ENCODE measurements at regions not wholly inside any gene's neighbourhood (a gene's known extent, or its start where the extent isn't known, plus 50 kb on each side); places are given as distances from the start of the nearest gene placed in this dataset.
A peak's percentile ranks its signal among the peaks of the same experiment; 100 is the strongest.

- intact Hi-C loops (cut with DNase I), result no loop called here
- no peak overlapping the region for H3K27ac ChIP-seq
- FAIRE-seq (no peak), DNase-seq (no peak), ATAC-seq (no peak)
- no peaks in the 10 kb centered on the region for H3K9me3 ChIP-seq
- no peaks in the 10 kb centered on the region for H3K36me3 ChIP-seq
- peaks cover 0 to 10% (median 7%) of the 10 kb centered on the region in 3 donors for H3K4me1 ChIP-seq
- TF ChIP-seq, protein P1, sequence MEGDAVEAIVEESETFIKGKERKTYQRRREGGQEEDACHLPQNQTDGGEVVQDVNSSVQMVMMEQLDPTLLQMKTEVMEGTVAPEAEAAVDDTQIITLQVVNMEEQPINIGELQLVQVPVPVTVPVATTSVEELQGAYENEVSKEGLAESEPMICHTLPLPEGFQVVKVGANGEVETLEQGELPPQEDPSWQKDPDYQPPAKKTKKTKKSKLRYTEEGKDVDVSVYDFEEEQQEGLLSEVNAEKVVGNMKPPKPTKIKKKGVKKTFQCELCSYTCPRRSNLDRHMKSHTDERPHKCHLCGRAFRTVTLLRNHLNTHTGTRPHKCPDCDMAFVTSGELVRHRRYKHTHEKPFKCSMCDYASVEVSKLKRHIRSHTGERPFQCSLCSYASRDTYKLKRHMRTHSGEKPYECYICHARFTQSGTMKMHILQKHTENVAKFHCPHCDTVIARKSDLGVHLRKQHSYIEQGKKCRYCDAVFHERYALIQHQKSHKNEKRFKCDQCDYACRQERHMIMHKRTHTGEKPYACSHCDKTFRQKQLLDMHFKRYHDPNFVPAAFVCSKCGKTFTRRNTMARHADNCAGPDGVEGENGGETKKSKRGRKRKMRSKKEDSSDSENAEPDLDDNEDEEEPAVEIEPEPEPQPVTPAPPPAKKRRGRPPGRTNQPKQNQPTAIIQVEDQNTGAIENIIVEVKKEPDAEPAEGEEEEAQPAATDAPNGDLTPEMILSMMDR (IDR thresholded peaks at IDR 0.05), result no peak
- no peak overlapping the region for H3K4me3 ChIP-seq
- WGBS, 2 donors, result 54 to 56% methylated on average over 6 of the region's 6 CpGs
- no peaks in the 10 kb centered on the region for H3K27me3 ChIP-seq
Observed at GRCh38 chr14:51318813-51319597, 79.0 kb downstream of the TMX1 start.

GRCh38 chr14:51321036-51321435 lies 81.0 kb downstream of the TMX1 start:
- no peaks in the 10 kb centered on the region for H3K9me3 ChIP-seq
- DNase-seq (no peak), ATAC-seq (no peak), FAIRE-seq (no peak)
- H3K27ac ChIP-seq, result no peak overlapping the region
- H3K4me3 ChIP-seq, result no peak overlapping the region
- WGBS, 2 donors, result 79 to 83% methylated on average over 3 of the region's 3 CpGs
- H3K27me3 ChIP-seq, result no peaks in the 10 kb centered on the region
- no peaks in the 10 kb centered on the region for H3K36me3 ChIP-seq
- intact Hi-C loops (cut with DNase I), result no loop called here
- peaks cover 0 to 10% (median 7%) of the 10 kb centered on the region in 3 donors for H3K4me1 ChIP-seq
- TF ChIP-seq, protein P1 (IDR thresholded peaks at IDR 0.05), result no peak

- no peak for FAIRE-seq
- WGBS, 2 donors, result 82 to 93% methylated on average over 3 of the region's 3 CpGs
- TF ChIP-seq, protein P1 (IDR thresholded peaks at IDR 0.05), result no peak
Observed at GRCh38 chr14:51323492-51323891, 83.4 kb downstream of the TMX1 start.

DNA sequence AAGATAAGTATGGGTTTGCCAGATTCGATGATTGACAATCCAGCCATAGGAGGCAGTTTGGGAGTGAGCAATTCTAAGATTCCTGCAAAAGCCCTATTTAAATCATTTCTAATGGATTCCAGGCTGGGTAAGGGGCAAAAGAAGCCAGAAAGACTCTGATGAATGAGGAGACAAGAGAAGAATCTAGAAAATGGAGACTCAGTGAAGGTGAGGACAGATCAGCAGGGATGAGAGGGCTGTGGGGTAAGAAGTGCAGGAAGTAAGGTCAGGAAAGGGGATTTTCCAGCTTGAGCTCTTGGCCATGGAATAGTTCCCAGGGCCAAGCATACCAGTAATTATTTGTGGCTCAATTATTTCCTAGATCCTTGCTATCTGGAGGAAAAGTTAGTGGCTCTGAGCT lies 87.3 kb downstream of the TMX1 start:
- WGBS, 2 donors, result 18 to 36% methylated on average over 1 of the region's 1 CpG
- H3K4me1 ChIP-seq, result peaks cover 0 to 5% (median 0%) of the 10 kb centered on the region in 3 donors
- H3K36me3 ChIP-seq, result no peaks in the 10 kb centered on the region
- H3K27ac ChIP-seq, result peak overlapping the region in 2 of 4 donors; percentile 2 to 30
- peak in 2 of 4 donors; percentile 59 to 79 for ATAC-seq
- TF ChIP-seq, protein P1 (IDR thresholded peaks at IDR 0.05), result no peak
- no peaks in the 10 kb centered on the region for H3K9me3 ChIP-seq
- no peak overlapping the region for H3K4me3 ChIP-seq
- no peak for DNase-seq
- intact Hi-C loops (cut with DNase I), result no loop called here
- H3K27me3 ChIP-seq, result no peaks in the 10 kb centered on the region
- no peak for FAIRE-seq

More at GRCh38 chr14:51323492-51323891, 83.4 kb downstream of the TMX1 start:
- H3K9me3 ChIP-seq, result no peaks in the 10 kb centered on the region
- H3K27me3 ChIP-seq, result no peaks in the 10 kb centered on the region
- H3K4me3 ChIP-seq, result no peak overlapping the region
- intact Hi-C loops (cut with DNase I), result no loop called here
- DNase-seq, result no peak
- peaks cover 0 to 12% (median 10%) of the 10 kb centered on the region in 3 donors for H3K4me1 ChIP-seq
- no peaks in the 10 kb centered on the region for H3K36me3 ChIP-seq
- ATAC-seq, result no peak
- no peak overlapping the region for H3K27ac ChIP-seq
